Trophoblast cell (in vitro differentiated cells and primary cell): ENCODE measurements at regions not wholly inside any gene's neighbourhood (a gene's known extent, or its start where the extent isn't known, plus 50 kb on each side); places are given as distances from the start of the nearest gene placed in this dataset.

Source experiments
- DNase-seq, 2 donors: peaks; one replicate each; pipeline ENCODE4 v3.0.0-alpha.2; 2016
- H2AFZ ChIP-seq: 2 replicates; pipeline ENCODE4 v1.6.1; 2013; ENCODE audit warnings: low read length, moderate library complexity, mild to moderate bottlenecking; ENCODE audit not compliant: insufficient read depth, poor library complexity
- H2AK5ac ChIP-seq: 2 replicates; pipeline ENCODE4 v1.6.1; 2013; ENCODE audit warnings: mild to moderate bottlenecking, low read length
- H2BK120ac ChIP-seq: 2 replicates; pipeline ENCODE4 v1.6.1; 2013; ENCODE audit warnings: low read length, mild to moderate bottlenecking, moderate library complexity; ENCODE audit not compliant: insufficient read depth, poor library complexity
- H2BK12ac ChIP-seq: 2 replicates; pipeline ENCODE4 v1.6.1; 2013; ENCODE audit warnings: mild to moderate bottlenecking, low read length, moderate library complexity
- H2BK5ac ChIP-seq: 2 replicates; pipeline ENCODE4 v1.6.1; 2013; ENCODE audit warnings: low read length, low read depth, moderate library complexity, mild to moderate bottlenecking; ENCODE audit not compliant: poor library complexity
- H3K14ac ChIP-seq: 2 replicates; pipeline ENCODE4 v1.6.1; 2013; ENCODE audit warnings: mild to moderate bottlenecking, low read length
- H3K18ac ChIP-seq: 2 replicates; pipeline ENCODE4 v1.6.1; 2013; ENCODE audit warnings: mild to moderate bottlenecking, low read length
- H3K23ac ChIP-seq: 2 replicates; pipeline ENCODE4 v1.6.1; 2013; ENCODE audit warnings: low read length
- H3K27ac ChIP-seq: 2 replicates; pipeline ENCODE4 v1.5.1; 2013; ENCODE audit warnings: low read depth, mild to moderate bottlenecking, inconsistent platforms, low read length, moderate library complexity
- H3K27me3 ChIP-seq: 2 replicates; pipeline ENCODE4 v1.6.1; 2013; ENCODE audit warnings: inconsistent platforms, mild to moderate bottlenecking, low read length, moderate library complexity; ENCODE audit not compliant: insufficient read depth
- H3K36me3 ChIP-seq, 2 experiments: 1 replicate in 1 of 2; 2 replicates in 1 of 2; pipeline ENCODE4 v1.6.1; 2013; ENCODE audit warnings: low read length in 2 of 2, mild to moderate bottlenecking in 2 of 2, moderate library complexity in 1 of 2; ENCODE audit not compliant: insufficient read depth in 2 of 2, control insufficient read depth in 1 of 2
- H3K4ac ChIP-seq: 2 replicates; pipeline ENCODE4 v1.6.1; 2013; ENCODE audit warnings: low read depth, mild to moderate bottlenecking, low read length, moderate library complexity
- H3K4me1 ChIP-seq, 2 experiments: 1 replicate in 1 of 2; 2 replicates in 1 of 2; pipeline ENCODE4 v1.6.1; 2013; ENCODE audit warnings: low read length in 2 of 2, mild to moderate bottlenecking in 2 of 2, moderate library complexity in 1 of 2; ENCODE audit not compliant: insufficient read depth in 2 of 2, control insufficient read depth in 1 of 2
- H3K4me2 ChIP-seq: 2 replicates; pipeline ENCODE4 v1.6.1; 2013; ENCODE audit warnings: inconsistent platforms, mild to moderate bottlenecking, low read length, moderate library complexity
- H3K4me3 ChIP-seq: 2 replicates; pipeline ENCODE4 v1.5.1; 2013; ENCODE audit warnings: mild to moderate bottlenecking, low read depth, low read length, inconsistent platforms
- H3K79me1 ChIP-seq: one replicate; pipeline ENCODE4 v1.6.1; 2013; ENCODE audit warnings: low read length
- H3K79me2 ChIP-seq: 2 replicates; pipeline ENCODE4 v1.6.1; 2013; ENCODE audit warnings: low read length, mild to moderate bottlenecking; ENCODE audit not compliant: control insufficient read depth, insufficient read depth, poor library complexity
- H3K9ac ChIP-seq: 2 replicates; pipeline ENCODE4 v1.6.1; 2013; ENCODE audit warnings: mild to moderate bottlenecking, low read length
- H3K9me3 ChIP-seq: 2 replicates; pipeline ENCODE4 v1.6.1; 2013; ENCODE audit warnings: low read depth, mild to moderate bottlenecking, control low read depth, inconsistent platforms, low read length; ENCODE audit not compliant: insufficient read depth
- H4K12ac ChIP-seq: 2 replicates; pipeline ENCODE4 v1.6.1; 2013; ENCODE audit warnings: low read depth, mild to moderate bottlenecking, low read length, moderate library complexity
- H4K8ac ChIP-seq: 2 replicates; pipeline ENCODE4 v1.6.1; 2013; ENCODE audit warnings: low read depth, mild to moderate bottlenecking, low read length, moderate library complexity
- H4K91ac ChIP-seq: one replicate; pipeline ENCODE4 v1.6.1; 2013; ENCODE audit warnings: low read depth, mild to moderate bottlenecking, low read length, moderate library complexity
- WGBS: extraction: QIAGEN DNeasy Blood & Tissue Kit; methylation state at CpG from one replicate; pipeline ENCODE4 v1.1.7; 2013; ENCODE audit warnings: missing lambda C conversion rate; ENCODE audit not compliant: insufficient read length, insufficient coverage; ENCODE audit errors: extremely low coverage; 5-methylcytosine and 5-hydroxymethylcytosine counted together

DNA sequence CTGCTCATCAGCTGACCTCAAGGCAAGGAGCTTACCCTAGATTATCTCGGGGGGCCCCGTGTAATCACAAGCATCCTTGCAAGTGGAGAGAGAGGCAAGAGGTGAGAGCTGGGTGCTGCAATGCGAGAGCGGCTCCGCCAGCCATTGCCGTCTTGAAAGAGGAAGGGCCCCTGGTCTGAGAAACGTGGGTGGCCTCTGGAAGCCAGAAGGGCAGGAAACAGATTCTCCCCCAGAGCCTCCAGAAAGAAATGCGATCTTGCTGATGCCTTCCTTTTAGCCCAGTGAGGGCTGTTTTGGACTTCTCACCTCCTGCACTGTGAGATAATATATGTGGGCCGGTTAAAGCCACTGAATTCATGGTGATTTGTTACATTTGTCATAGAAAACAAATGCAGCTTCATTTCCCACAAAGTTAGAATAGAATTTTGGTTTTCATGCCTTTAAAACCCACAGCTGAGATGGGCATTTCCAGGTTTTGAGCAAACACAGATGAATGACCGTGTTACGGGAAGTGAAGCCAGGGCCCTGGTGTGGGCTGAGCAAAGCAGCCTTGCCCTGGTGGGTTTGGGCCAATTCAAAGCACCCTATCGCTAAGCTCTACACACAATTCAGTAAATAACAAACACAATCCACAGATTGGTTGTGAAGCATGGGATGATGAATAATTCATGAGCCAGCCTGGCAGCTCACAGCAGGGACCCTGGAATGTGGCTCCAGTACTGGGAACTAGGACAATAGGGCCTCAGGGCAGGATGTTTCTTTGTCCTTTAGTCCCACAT lies 319.9 kb upstream of the HS6ST1 start:
- no peak overlapping the region for H4K91ac ChIP-seq
- H3K27ac ChIP-seq = no peak overlapping the region
- H2BK120ac ChIP-seq = no peak overlapping the region
- no peak overlapping the region for H2BK12ac ChIP-seq
- H4K8ac ChIP-seq = no peak overlapping the region
- no peaks in the 10 kb centered on the region for H3K36me3 ChIP-seq
- H3K27me3 ChIP-seq = no peaks in the 10 kb centered on the region
- no peak overlapping the region for H3K9ac ChIP-seq
- no peak for DNase-seq
- no peaks in the 10 kb centered on the region for H3K9me3 ChIP-seq
- no peak overlapping the region for H2AFZ ChIP-seq
- H3K18ac ChIP-seq = no peak overlapping the region
- H3K4me3 ChIP-seq = no peak overlapping the region
- no peak overlapping the region for H3K14ac ChIP-seq
- no CpG with 5 or more reads among the region's 12 CpGs for WGBS
- no peak overlapping the region for H2AK5ac ChIP-seq
- H2BK5ac ChIP-seq = no peak overlapping the region
- H3K23ac ChIP-seq = no peak overlapping the region
- H3K4me2 ChIP-seq = no peak overlapping the region
- H3K79me1 ChIP-seq = peaks cover 3% of the 10 kb centered on the region
- H3K4me1 ChIP-seq = peaks cover 12 to 13% of the 10 kb centered on the region in 2 experiments
- H3K4ac ChIP-seq = no peak overlapping the region
- no peak overlapping the region for H4K12ac ChIP-seq
- H3K79me2 ChIP-seq = no peaks in the 10 kb centered on the region

DNA sequence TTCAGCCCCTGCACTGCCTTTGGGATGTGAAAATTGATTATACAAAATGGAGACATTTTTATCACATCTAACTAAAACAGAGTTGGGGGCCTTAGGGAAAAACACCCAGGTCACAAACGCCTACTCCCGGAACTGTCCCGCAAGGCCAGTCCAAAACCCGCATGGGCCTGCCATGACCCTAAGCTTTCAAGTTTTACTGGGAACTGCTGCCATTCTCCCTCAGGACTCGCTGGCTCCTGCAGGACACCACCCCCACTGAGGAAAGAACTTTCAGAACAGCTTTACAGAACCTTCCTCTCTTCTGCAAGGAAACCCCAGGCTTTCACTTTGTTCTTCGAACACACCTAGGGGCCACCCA lies 320.4 kb upstream of the HS6ST1 start:
- Histone ChIP-seq H3K4me1 (peaks cover 12 to 13% of the 10 kb centered on the region in 2 experiments), H3K23ac (no peak overlapping the region), H3K9ac (no peak overlapping the region), H3K79me2 (no peaks in the 10 kb centered on the region), H3K4ac (no peak overlapping the region), H4K8ac (no peak overlapping the region), H2BK12ac (peak overlapping the region; percentile 19), H4K12ac (no peak overlapping the region), H4K91ac (no peak overlapping the region), H3K4me2 (no peak overlapping the region), H3K14ac (no peak overlapping the region), H2AK5ac (no peak overlapping the region), H2BK5ac (no peak overlapping the region), H3K79me1 (peaks cover 3% of the 10 kb centered on the region), H3K27ac (no peak overlapping the region), H2BK120ac (no peak overlapping the region), H3K36me3 (no peaks in the 10 kb centered on the region), H3K18ac (no peak overlapping the region), H2AFZ (no peak overlapping the region), H3K9me3 (no peaks in the 10 kb centered on the region), H3K4me3 (no peak overlapping the region), H3K27me3 (no peaks in the 10 kb centered on the region)
- WGBS = no CpG with 5 or more reads among the region's 6 CpGs
- DNase-seq = no peak

DNA sequence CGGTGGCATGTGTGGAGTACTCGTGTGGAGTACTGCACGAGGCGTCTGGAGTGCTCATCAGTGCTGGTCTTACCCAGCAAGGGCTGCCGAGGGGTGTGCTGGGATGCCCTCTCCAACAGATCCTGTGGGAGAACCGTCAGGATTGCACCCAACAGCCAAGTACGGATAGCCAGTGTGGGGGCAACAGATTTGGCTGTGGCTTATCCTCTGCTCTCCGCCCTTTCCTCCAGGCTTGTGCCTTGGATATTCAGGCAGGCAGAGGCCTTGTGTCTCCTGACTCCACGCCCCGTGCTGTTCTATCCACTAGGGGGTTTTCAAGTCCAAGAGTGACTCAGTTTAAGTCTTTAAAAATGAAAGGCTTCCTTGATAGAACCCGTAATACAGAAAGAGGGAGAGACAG lies 321.0 kb upstream of the HS6ST1 start:
- Histone ChIP-seq H3K36me3 (no peaks in the 10 kb centered on the region), H4K91ac (no peak overlapping the region), H3K27me3 (no peaks in the 10 kb centered on the region), H3K4me3 (no peak overlapping the region), H3K4me1 (peaks cover 12 to 13% of the 10 kb centered on the region in 2 experiments), H3K14ac (no peak overlapping the region), H4K8ac (no peak overlapping the region), H3K9ac (no peak overlapping the region), H3K79me2 (no peaks in the 10 kb centered on the region), H3K27ac (no peak overlapping the region), H2BK5ac (no peak overlapping the region), H3K9me3 (no peaks in the 10 kb centered on the region), H3K79me1 (peaks cover 3% of the 10 kb centered on the region), H3K4me2 (no peak overlapping the region), H2AK5ac (no peak overlapping the region), H4K12ac (no peak overlapping the region), H2BK12ac (no peak overlapping the region), H3K18ac (no peak overlapping the region), H2AFZ (no peak overlapping the region), H3K4ac (no peak overlapping the region), H2BK120ac (no peak overlapping the region), H3K23ac (no peak overlapping the region)
- DNase-seq = no peak
- no CpG with 5 or more reads among the region's 11 CpGs for WGBS

DNA sequence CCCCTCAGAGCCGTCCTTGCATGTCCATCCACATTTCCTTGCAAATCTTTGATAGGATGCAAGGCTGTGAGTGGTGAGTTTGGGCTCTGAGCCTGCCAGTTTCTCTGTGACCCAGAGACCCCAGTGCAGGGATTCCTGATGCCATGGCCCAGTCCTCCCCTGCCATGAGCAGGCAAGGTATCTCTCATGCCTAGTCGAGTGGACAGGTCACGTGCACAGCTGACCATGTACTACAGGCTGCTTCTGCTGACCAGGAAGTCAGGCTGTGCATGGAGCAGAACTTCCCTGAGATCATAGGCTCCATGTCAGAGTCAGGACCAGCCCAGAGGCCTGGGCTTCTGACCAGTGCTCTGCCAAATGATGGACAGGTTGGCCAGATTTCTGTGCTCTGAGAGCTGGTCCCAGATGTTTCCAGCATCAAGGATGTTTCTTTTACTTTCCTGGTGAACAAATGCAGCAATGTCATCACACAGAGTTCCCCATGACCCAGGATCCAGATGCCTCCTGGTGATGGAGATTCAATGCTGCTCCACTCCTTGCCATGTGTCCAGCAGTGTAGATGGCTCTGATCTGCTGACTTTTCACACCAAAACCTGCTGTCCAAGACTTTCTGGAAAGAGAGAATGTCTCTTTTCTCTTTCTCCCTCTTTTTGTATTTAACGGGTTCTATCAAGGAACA lies 321.6 kb upstream of the HS6ST1 start:
- Histone ChIP-seq H2BK5ac (no peak overlapping the region), H3K79me2 (no peaks in the 10 kb centered on the region), H3K79me1 (peaks cover 3% of the 10 kb centered on the region), H3K4me2 (no peak overlapping the region), H3K27me3 (no peaks in the 10 kb centered on the region), H3K4me1 (peaks cover 13 to 14% of the 10 kb centered on the region in 2 experiments), H4K91ac (no peak overlapping the region), H3K9ac (no peak overlapping the region), H3K4ac (no peak overlapping the region), H2AK5ac (no peak overlapping the region), H3K18ac (no peak overlapping the region), H4K8ac (no peak overlapping the region), H4K12ac (no peak overlapping the region), H3K9me3 (no peaks in the 10 kb centered on the region), H3K36me3 (no peaks in the 10 kb centered on the region), H3K27ac (no peak overlapping the region), H3K14ac (no peak overlapping the region), H2BK12ac (no peak overlapping the region), H2AFZ (no peak overlapping the region), H3K4me3 (no peak overlapping the region), H2BK120ac (no peak overlapping the region), H3K23ac (no peak overlapping the region)
- WGBS = no CpG with 5 or more reads among the region's 4 CpGs
- DNase-seq = no peak
